ENCODE measurements at regions not wholly inside any gene's neighbourhood (a gene's known extent, or its start where the extent isn't known, plus 50 kb on each side); places are given as distances from the start of the nearest gene placed in this dataset.

- H3K4me3 ChIP-seq = no peak overlapping the region
- TF ChIP-seq, protein P1, sequence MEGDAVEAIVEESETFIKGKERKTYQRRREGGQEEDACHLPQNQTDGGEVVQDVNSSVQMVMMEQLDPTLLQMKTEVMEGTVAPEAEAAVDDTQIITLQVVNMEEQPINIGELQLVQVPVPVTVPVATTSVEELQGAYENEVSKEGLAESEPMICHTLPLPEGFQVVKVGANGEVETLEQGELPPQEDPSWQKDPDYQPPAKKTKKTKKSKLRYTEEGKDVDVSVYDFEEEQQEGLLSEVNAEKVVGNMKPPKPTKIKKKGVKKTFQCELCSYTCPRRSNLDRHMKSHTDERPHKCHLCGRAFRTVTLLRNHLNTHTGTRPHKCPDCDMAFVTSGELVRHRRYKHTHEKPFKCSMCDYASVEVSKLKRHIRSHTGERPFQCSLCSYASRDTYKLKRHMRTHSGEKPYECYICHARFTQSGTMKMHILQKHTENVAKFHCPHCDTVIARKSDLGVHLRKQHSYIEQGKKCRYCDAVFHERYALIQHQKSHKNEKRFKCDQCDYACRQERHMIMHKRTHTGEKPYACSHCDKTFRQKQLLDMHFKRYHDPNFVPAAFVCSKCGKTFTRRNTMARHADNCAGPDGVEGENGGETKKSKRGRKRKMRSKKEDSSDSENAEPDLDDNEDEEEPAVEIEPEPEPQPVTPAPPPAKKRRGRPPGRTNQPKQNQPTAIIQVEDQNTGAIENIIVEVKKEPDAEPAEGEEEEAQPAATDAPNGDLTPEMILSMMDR (IDR thresholded peaks at IDR 0.05) = no peak
- no peak for DNase-seq (ENCODE audit: low spot score)
- peak overlapping the region in 1 of 2 donors; percentile 27 for H3K27ac ChIP-seq
These were observed 159.5 kb downstream of the COL6A3 start for GRCh38 chr2:237254369-237254861.

DNA sequence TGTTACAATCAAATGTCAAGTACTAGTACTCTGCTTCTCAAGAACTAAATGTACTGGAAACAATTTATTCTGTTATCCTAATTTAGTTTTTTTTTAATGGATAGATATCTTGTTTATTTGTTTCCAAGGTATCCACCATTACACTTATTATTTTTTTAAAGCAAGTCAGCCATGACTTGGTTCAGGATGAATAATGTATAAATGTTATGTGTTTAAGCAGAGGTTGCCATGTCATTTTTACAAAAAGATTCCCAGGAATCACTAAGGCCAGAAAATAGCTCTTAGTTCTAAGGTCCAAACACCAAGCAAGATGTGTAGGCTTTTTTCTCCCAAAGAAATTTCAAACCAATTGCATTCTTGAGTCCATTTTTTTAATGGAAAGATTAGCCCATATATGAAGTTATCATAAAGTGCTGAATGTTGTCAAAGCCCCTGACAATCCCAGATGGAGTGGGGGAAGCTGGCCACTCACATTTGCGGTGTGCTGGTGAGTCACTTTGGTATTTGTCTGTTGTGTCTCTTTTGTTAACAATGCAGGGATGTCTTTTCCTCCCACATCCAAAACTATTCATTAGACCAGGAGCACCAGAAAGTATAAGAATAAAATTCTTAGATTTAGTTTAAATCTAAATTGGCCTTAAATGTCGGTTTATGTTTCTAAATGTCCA is 158.9 kb downstream of the COL6A3 start:
- TF ChIP-seq, protein P1 (IDR thresholded peaks at IDR 0.05) = no peak
- no peak overlapping the region for H3K4me3 ChIP-seq
- H3K27ac ChIP-seq = peak overlapping the region in 1 of 2 donors; percentile 27
- DNase-seq (ENCODE audit: low spot score) = no peak

GRCh38 chr2:237256887-237257286 is 157.1 kb downstream of the COL6A3 start:
- no peak overlapping the region for H3K4me3 ChIP-seq
- TF ChIP-seq, protein P1 (IDR thresholded peaks at IDR 0.05) = no peak
- peak overlapping the region; percentile 74 to 80 for H3K27ac ChIP-seq
- DNase-seq (ENCODE audit: low spot score) = no peak

GRCh38 chr2:237257471-237257951 is 156.5 kb downstream of the COL6A3 start:
- DNase-seq (ENCODE audit: low spot score) = no peak
- H3K4me3 ChIP-seq = no peak overlapping the region
- TF ChIP-seq, protein P1 (IDR thresholded peaks at IDR 0.05) = no peak
- peak overlapping the region; percentile 74 to 80 for H3K27ac ChIP-seq

DNA sequence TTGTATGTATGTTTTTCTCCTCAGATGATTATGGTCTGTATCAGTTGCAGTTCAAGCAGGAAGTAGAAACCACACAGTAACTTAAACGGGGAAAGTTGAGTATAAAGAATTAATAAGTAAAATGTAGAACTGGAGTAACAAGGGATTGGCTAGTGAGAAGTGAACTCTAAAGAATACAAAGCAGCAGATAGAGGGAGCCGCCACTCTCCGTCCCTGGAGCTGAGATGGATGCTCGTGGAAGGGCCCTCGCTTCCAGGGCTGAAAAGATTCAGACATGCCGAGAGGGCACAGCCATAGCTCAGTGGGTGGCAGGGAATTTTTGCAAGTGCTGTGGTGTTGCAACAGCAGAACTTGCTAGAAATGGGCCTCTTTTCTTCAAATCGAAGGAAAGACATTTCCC is 155.8 kb downstream of the COL6A3 start:
- TF ChIP-seq, protein P1 (IDR thresholded peaks at IDR 0.05) = no peak
- H3K4me3 ChIP-seq = no peak overlapping the region
- DNase-seq (ENCODE audit: low spot score) = no peak
- peak overlapping the region; percentile 29 to 74 for H3K27ac ChIP-seq

DNA sequence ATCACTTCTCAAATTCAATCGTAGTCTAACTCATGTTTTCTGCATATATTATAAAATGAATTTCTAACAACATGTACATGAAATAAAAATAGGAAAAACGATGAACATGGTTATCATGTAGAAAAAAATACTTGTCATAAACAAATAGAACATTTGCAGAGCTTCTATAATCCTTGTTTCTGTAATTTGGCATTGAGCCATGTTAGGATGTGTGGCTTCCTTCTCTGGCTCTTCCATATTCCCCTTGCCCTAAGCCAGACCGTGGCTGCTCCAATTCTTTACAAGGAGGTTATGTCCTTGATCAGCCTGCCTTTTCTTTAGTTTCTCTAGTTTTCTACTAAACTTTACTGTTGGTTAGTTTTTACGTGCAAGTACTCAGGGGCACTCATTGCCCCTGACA is 155.3 kb downstream of the COL6A3 start:
- H3K4me3 ChIP-seq = no peak overlapping the region
- TF ChIP-seq, protein P1 (IDR thresholded peaks at IDR 0.05) = no peak
- no peak overlapping the region for H3K27ac ChIP-seq
- no peak for DNase-seq (ENCODE audit: low spot score)

GRCh38 chr2:237259201-237259600 is 154.8 kb downstream of the COL6A3 start:
- DNase-seq (ENCODE audit: low spot score) = no peak
- Histone ChIP-seq H3K27ac (no peak overlapping the region), H3K4me3 (no peak overlapping the region)
- TF ChIP-seq, protein P1 (IDR thresholded peaks at IDR 0.05) = no peak
